Uterus (tissue), 2 donors: ENCODE measurements at regions not wholly inside any gene's neighbourhood (a gene's known extent, or its start where the extent isn't known, plus 50 kb on each side); places are given as distances from the start of the nearest gene placed in this dataset.

Source experiments
- POLR2A ChIP-seq, 2 donors: fragments of 450-650 bp; IDR thresholded peaks; one replicate each; pipeline ENCODE4 v1.6.1; 2016; ENCODE audit warnings: antibody characterized with exemption in 2 of 2, mild to moderate bottlenecking in 1 of 2, moderate library complexity in 1 of 2
- TF ChIP-seq, protein P1 (sequence below), 4 experiments: fragments of 200-600 bp in 2 of 4; fragments of 450-650 bp in 2 of 4; sonication (generic) in 2 of 4; IDR thresholded peaks; one replicate each; pipeline ENCODE4 v1.5.1; 2016 to 2019; ENCODE audit warnings: antibody characterized with exemption in 4 of 4, mild to moderate bottlenecking in 2 of 4, moderate library complexity in 1 of 4

DNA sequence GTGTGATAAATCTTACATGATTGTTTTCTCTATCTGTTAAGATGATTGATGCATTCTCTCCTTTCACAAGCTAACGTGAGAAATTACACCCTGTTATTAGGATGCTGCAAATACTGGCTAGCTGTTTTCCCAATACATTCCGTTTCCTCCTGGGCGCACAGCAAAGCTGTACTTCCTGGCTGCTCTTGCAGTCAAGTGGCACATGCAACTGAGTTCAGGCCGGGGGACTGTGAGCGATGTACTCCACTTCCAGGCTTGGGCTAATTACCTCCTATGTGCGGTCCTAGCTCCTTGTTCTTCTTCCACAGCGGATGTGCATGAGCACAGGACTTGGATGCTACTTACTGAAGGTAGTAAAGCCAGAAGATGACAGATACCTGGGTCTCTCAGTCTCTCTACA, 234.9 kb upstream of the SESN3 start:
- TF ChIP-seq, protein P1, sequence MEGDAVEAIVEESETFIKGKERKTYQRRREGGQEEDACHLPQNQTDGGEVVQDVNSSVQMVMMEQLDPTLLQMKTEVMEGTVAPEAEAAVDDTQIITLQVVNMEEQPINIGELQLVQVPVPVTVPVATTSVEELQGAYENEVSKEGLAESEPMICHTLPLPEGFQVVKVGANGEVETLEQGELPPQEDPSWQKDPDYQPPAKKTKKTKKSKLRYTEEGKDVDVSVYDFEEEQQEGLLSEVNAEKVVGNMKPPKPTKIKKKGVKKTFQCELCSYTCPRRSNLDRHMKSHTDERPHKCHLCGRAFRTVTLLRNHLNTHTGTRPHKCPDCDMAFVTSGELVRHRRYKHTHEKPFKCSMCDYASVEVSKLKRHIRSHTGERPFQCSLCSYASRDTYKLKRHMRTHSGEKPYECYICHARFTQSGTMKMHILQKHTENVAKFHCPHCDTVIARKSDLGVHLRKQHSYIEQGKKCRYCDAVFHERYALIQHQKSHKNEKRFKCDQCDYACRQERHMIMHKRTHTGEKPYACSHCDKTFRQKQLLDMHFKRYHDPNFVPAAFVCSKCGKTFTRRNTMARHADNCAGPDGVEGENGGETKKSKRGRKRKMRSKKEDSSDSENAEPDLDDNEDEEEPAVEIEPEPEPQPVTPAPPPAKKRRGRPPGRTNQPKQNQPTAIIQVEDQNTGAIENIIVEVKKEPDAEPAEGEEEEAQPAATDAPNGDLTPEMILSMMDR (IDR thresholded peaks at IDR 0.05): no peak
- TF ChIP-seq POLR2A (IDR thresholded peaks at IDR 0.05): no peak
